ENCODE measurements at regions not wholly inside any gene's neighbourhood (a gene's known extent, or its start where the extent isn't known, plus 50 kb on each side); places are given as distances from the start of the nearest gene placed in this dataset.
A peak's percentile ranks its signal among the peaks of the same experiment; 100 is the strongest.

GRCh38 chr19:27986299-27986698 lies 1226.7 kb downstream of the UQCRFS1 start:
- Mint-ChIP-seq H3K4me3 (ENCODE audit: unreplicated experiment) (no peak overlapping the region), H3K36me3 (ENCODE audit: low read depth, unreplicated experiment) (no peaks in the 10 kb centered on the region), H3K27me3 (ENCODE audit: unreplicated experiment) (no peaks in the 10 kb centered on the region), H3K9me3 (ENCODE audit: unreplicated experiment) (no peaks in the 10 kb centered on the region), H3K4me1 (ENCODE audit: unreplicated experiment) (no peaks in the 10 kb centered on the region), H3K27ac (ENCODE audit: unreplicated experiment) (no peak overlapping the region)
- TF ChIP-seq CTCF (IDR thresholded peaks at IDR 0.05; ENCODE audit: unreplicated experiment) = no peak
- no peak for DNase-seq (ENCODE audit: low spot score)

DNA sequence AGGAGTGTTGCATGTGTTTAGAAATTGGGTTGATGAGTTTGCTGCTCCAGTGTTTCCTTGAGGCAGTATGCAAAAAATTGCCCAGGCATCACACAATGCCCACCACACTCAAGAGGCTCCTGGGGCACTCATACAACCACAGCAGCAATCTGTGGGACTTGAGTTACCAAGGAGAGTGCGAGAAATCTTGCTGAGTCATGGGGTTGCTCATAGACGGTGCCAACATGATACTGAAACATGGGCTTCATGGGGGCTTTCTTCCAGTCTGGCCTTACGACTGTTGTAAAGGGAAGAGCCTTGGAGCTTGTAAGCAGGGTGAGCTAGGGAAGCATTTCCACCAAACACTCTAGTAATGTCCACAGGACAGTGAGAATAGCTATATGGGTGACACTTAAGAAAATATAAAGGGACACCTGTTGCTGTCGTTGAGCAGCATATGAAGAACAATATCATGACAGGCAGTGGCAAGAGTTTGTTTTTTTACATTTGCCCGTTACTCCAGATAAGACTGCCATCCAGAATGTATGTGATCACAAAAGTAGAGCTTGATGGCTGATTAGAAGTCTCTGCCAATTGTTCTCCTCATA lies 1237.4 kb downstream of the UQCRFS1 start:
- H3K9me3 Mint-ChIP-seq (ENCODE audit: unreplicated experiment) = no peaks in the 10 kb centered on the region
- H3K27me3 Mint-ChIP-seq (ENCODE audit: unreplicated experiment) = no peaks in the 10 kb centered on the region
- H3K27ac Mint-ChIP-seq (ENCODE audit: unreplicated experiment) = no peak overlapping the region
- H3K4me3 Mint-ChIP-seq (ENCODE audit: unreplicated experiment) = no peak overlapping the region
- peaks cover 9% of the 10 kb centered on the region for H3K4me1 Mint-ChIP-seq (ENCODE audit: unreplicated experiment)
- DNase-seq (ENCODE audit: low spot score) = no peak
- H3K36me3 Mint-ChIP-seq (ENCODE audit: low read depth, unreplicated experiment) = no peaks in the 10 kb centered on the region
- no peak for TF ChIP-seq CTCF (IDR thresholded peaks at IDR 0.05; ENCODE audit: unreplicated experiment)

GRCh38 chr19:27974082-27974513 lies 1238.9 kb downstream of the UQCRFS1 start:
- H3K4me3 Mint-ChIP-seq (ENCODE audit: unreplicated experiment) = no peak overlapping the region
- DNase-seq (ENCODE audit: low spot score) = peak; percentile 39
- peaks cover 9% of the 10 kb centered on the region for H3K4me1 Mint-ChIP-seq (ENCODE audit: unreplicated experiment)
- H3K36me3 Mint-ChIP-seq (ENCODE audit: low read depth, unreplicated experiment) = no peaks in the 10 kb centered on the region
- H3K27me3 Mint-ChIP-seq (ENCODE audit: unreplicated experiment) = no peaks in the 10 kb centered on the region
- no peaks in the 10 kb centered on the region for H3K9me3 Mint-ChIP-seq (ENCODE audit: unreplicated experiment)
- TF ChIP-seq CTCF (IDR thresholded peaks at IDR 0.05; ENCODE audit: unreplicated experiment) = peak; percentile 50
- no peak overlapping the region for H3K27ac Mint-ChIP-seq (ENCODE audit: unreplicated experiment)

DNA sequence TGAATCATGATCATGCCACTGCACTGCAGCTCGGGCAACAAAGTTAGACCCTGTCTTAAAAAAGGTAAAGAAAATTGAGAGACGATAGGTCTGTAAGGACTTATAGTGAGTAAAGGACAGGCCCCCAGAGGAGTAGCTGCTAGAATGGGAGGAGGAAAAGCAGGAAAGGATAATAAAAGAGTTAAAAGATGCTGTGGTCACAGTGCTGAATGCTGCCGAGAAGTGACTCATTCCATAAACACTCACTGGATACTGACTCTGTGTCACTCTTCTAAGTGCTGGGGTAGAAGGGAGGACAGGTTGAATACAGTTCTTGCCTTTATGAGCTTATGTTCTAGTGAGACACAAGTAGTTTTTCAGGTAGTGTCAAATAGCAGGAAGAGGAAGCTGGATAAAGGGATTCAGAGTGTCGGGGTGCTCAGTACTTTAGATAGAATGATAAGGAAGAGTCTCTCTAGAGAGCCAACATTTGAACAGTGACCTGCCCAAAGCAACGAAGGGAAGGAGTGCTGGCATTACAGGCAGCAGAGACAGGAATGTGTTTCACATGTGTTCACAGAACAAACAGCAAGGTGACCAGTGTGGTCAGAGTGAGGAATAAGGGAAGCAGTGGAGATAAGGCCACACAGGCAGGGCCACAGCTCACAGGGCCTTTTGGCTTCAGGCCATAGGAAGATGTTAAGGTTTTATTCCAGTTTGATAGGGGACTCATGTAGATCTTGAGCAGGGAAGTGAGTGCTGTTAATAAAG lies 1240.5 kb downstream of the UQCRFS1 start:
- H3K36me3 Mint-ChIP-seq (ENCODE audit: low read depth, unreplicated experiment) = no peaks in the 10 kb centered on the region
- H3K9me3 Mint-ChIP-seq (ENCODE audit: unreplicated experiment) = no peaks in the 10 kb centered on the region
- no peak overlapping the region for H3K4me3 Mint-ChIP-seq (ENCODE audit: unreplicated experiment)
- H3K27me3 Mint-ChIP-seq (ENCODE audit: unreplicated experiment) = no peaks in the 10 kb centered on the region
- TF ChIP-seq CTCF (IDR thresholded peaks at IDR 0.05; ENCODE audit: unreplicated experiment) = no peak
- no peak overlapping the region for H3K27ac Mint-ChIP-seq (ENCODE audit: unreplicated experiment)
- H3K4me1 Mint-ChIP-seq (ENCODE audit: unreplicated experiment) = peaks cover 9% of the 10 kb centered on the region
- DNase-seq (ENCODE audit: low spot score) = no peak

DNA sequence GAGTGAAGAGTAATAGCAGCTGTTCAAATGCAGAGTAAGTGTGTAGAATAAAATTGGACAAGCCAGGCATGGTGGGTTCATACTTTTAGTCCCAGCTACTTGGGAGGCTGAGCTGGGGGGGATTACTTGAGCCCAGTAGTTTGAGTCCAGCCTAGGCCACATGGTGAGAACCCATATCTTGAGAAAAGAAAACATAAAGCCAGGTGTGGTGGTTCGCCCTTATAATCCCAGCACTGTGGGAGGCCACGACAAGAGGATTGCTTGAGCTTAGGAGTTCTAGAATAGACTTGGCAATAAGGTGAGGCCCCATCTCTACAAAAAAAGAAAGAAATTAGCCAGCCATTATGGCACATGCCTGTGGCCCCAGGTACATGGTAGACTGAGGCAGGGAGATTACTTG lies 1241.1 kb downstream of the UQCRFS1 start:
- DNase-seq (ENCODE audit: low spot score) = no peak
- no peaks in the 10 kb centered on the region for H3K27me3 Mint-ChIP-seq (ENCODE audit: unreplicated experiment)
- H3K4me1 Mint-ChIP-seq (ENCODE audit: unreplicated experiment) = peaks cover 9% of the 10 kb centered on the region
- no peaks in the 10 kb centered on the region for H3K9me3 Mint-ChIP-seq (ENCODE audit: unreplicated experiment)
- no peak for TF ChIP-seq CTCF (IDR thresholded peaks at IDR 0.05; ENCODE audit: unreplicated experiment)
- no peak overlapping the region for H3K4me3 Mint-ChIP-seq (ENCODE audit: unreplicated experiment)
- H3K36me3 Mint-ChIP-seq (ENCODE audit: low read depth, unreplicated experiment) = no peaks in the 10 kb centered on the region
- no peak overlapping the region for H3K27ac Mint-ChIP-seq (ENCODE audit: unreplicated experiment)
